OCI-LY7 (cell line): ENCODE measurements at regions not wholly inside any gene's neighbourhood (a gene's known extent, or its start where the extent isn't known, plus 50 kb on each side); places are given as distances from the start of the nearest gene placed in this dataset.

ENCODE experiments used
- BruUV-seq: library from RNA; stranded (reverse); fragments of 400-500 nt; replicated peaks from 2 replicates; lab custom pipeline; 2021; lab: Mats Ljungman, UMichigan
- CTCF ChIA-PET: fragments of 300-600 bp; sonication (Branson Sonifier 250); formaldehyde crosslinking; loops from one replicate; lab custom pipeline; 2022; ENCODE audit warnings: antibody characterized with exemption; ENCODE audit not compliant: unreplicated experiment; lab: Charles Lee
- POLR2A ChIA-PET: fragments of 300-600 bp; sonication (Branson Sonifier 250); formaldehyde crosslinking; loops from one replicate; lab custom pipeline; 2022; ENCODE audit warnings: antibody characterized with exemption; lab: Charles Lee
- DNase-seq: peaks from one replicate; pipeline ENCODE4 v3.0.0-alpha.2; 2015; ENCODE audit warnings: low spot score
- H2AFZ ChIP-seq: fragments of 200-600 bp; sonication (generic), shearing (Covaris generic); 2 replicates; pipeline ENCODE4 v1.6.1; 2014; ENCODE audit warnings: mild to moderate bottlenecking, antibody characterized with exemption, low read length, moderate library complexity
- H3K27ac ChIP-seq: fragments of 200-600 bp; sonication (generic); 2 replicates; pipeline ENCODE4 v1.5.1; 2014; ENCODE audit warnings: mixed run types, low read depth, mild to moderate bottlenecking, moderate library complexity, low read length, inconsistent platforms; ENCODE audit not compliant: poor library complexity, severe bottlenecking
- H3K36me3 ChIP-seq: fragments of 200-600 bp; sonication (generic); 2 replicates; pipeline ENCODE4 v1.6.1; 2014; ENCODE audit warnings: mild to moderate bottlenecking, antibody characterized with exemption, low read length, moderate library complexity, mixed read lengths; ENCODE audit not compliant: insufficient read depth
- H3K4me1 ChIP-seq: fragments of 200-600 bp; sonication (generic); 2 replicates; pipeline ENCODE4 v1.5.1; 2014; ENCODE audit warnings: mild to moderate bottlenecking, low read length; ENCODE audit not compliant: insufficient read depth, poor library complexity, severe bottlenecking
- H3K4me2 ChIP-seq: fragments of 200-600 bp; sonication (generic); 2 replicates; pipeline ENCODE4 v1.6.1; 2014; ENCODE audit warnings: mild to moderate bottlenecking, low read length
- H3K4me3 ChIP-seq: fragments of 200-600 bp; sonication (generic); 2 replicates; pipeline ENCODE4 v1.5.1; 2014; ENCODE audit warnings: mild to moderate bottlenecking, low read depth, low read length; ENCODE audit not compliant: poor library complexity, severe bottlenecking
- H3K79me2 ChIP-seq: fragments of 200-600 bp; sonication (generic); 2 replicates; pipeline ENCODE4 v1.6.1; 2016; ENCODE audit warnings: low read depth, mild to moderate bottlenecking, low read length, moderate library complexity, mixed read lengths; ENCODE audit not compliant: insufficient read depth
- H3K9me2 ChIP-seq: fragments of 200-600 bp; sonication (generic); 2 replicates; pipeline ENCODE4 v1.6.1; 2016; ENCODE audit warnings: mild to moderate bottlenecking, low read length, mixed read lengths; ENCODE audit not compliant: insufficient read depth
- H3K9me3 ChIP-seq: fragments of 200-600 bp; sonication (generic); 2 replicates; pipeline ENCODE4 v1.6.1; 2014; ENCODE audit warnings: mild to moderate bottlenecking, mixed run types, low read length, mixed read lengths
- H4K20me1 ChIP-seq: fragments of 200-600 bp; sonication (generic); 2 replicates; pipeline ENCODE4 v1.6.1; 2014; ENCODE audit warnings: mild to moderate bottlenecking, antibody characterized with exemption, low read length, moderate library complexity, mixed read lengths; ENCODE audit not compliant: insufficient read depth
- EZH2phosphoT487 ChIP-seq: fragments of 200-600 bp; sonication (generic); IDR thresholded peaks from 2 replicates; pipeline ENCODE4 v1.6.1; 2018; ENCODE audit warnings: low read depth, borderline replicate concordance, mild to moderate bottlenecking, mixed run types, antibody characterized with exemption, low read length, moderate library complexity, mixed read lengths
- intact Hi-C: fragments of 100-400 bp; cut with micrococcal nuclease; formaldehyde crosslinking; loops from one replicate; pipeline ENCODE4 v1.10.0; 2022; ENCODE audit not compliant: unreplicated experiment
- TF ChIP-seq, protein P1 (sequence below): fragments of 200-600 bp; sonication (generic); conservative IDR thresholded peaks from 2 replicates; pipeline ENCODE4 v1.5.1; 2014; ENCODE audit warnings: mild to moderate bottlenecking, antibody characterized with exemption, low read length, moderate library complexity, mixed read lengths

DNA sequence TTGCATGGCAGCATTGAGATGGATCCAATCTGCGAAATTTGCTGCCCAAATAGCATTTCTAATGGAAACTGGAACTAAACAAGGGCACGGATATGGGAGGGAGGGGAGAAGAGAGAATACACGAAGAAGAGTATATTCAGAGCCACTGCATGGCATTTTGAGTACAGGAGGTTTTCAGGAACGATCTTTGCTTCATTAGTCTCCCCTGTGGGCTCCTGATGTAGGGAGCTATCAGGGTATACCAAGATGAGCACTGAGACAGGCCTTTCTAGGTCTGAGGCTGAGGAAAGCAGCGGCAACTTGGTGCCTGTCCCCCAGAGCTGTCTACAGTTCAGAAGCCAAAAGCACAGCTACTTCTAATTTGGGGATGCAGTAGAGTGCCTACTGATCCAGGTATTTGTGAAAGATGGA is 257.7 kb upstream of the PMFBP1 start:
- H3K79me2 ChIP-seq, result no peaks in the 10 kb centered on the region
- no peaks in the 10 kb centered on the region for H3K4me1 ChIP-seq
- TF ChIP-seq, protein P1, sequence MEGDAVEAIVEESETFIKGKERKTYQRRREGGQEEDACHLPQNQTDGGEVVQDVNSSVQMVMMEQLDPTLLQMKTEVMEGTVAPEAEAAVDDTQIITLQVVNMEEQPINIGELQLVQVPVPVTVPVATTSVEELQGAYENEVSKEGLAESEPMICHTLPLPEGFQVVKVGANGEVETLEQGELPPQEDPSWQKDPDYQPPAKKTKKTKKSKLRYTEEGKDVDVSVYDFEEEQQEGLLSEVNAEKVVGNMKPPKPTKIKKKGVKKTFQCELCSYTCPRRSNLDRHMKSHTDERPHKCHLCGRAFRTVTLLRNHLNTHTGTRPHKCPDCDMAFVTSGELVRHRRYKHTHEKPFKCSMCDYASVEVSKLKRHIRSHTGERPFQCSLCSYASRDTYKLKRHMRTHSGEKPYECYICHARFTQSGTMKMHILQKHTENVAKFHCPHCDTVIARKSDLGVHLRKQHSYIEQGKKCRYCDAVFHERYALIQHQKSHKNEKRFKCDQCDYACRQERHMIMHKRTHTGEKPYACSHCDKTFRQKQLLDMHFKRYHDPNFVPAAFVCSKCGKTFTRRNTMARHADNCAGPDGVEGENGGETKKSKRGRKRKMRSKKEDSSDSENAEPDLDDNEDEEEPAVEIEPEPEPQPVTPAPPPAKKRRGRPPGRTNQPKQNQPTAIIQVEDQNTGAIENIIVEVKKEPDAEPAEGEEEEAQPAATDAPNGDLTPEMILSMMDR, result no peak
- no peak for TF ChIP-seq EZH2phosphoT487
- POLR2A ChIA-PET, result no interaction called here
- no peak for DNase-seq
- no peak overlapping the region for H3K27ac ChIP-seq
- no peak overlapping the region for H3K4me3 ChIP-seq
- no peak overlapping the region for H3K4me2 ChIP-seq
- H2AFZ ChIP-seq, result no peak overlapping the region
- intact Hi-C loops, result no loop called here
- CTCF ChIA-PET, result no interaction called here
- BruUV-seq, result no TSS peak
- no peaks in the 10 kb centered on the region for H4K20me1 ChIP-seq
- H3K9me3 ChIP-seq, result peaks cover 16% of the 10 kb centered on the region
- 0 out of 2 replicates have a peak, but pooled peaks cover 2% of the 10 kb centered on the region for H3K36me3 ChIP-seq
- no peaks in the 10 kb centered on the region for H3K9me2 ChIP-seq

- intact Hi-C loops, result no loop called here
- ChIA-PET POLR2A (no interaction called here), CTCF (no interaction called here)
These were observed 256.9 kb upstream of the PMFBP1 start for GRCh38 chr16:72428681-72429376.

More at GRCh38 chr16:72428681-72429376, 256.9 kb upstream of the PMFBP1 start:
- Histone ChIP-seq H3K9me3 (peaks cover 11% of the 10 kb centered on the region), H3K9me2 (no peaks in the 10 kb centered on the region), H3K4me1 (no peaks in the 10 kb centered on the region), H3K4me3 (no peak overlapping the region), H3K27ac (no peak overlapping the region), H3K36me3 (0 out of 2 replicates have a peak, but pooled peaks cover 6% of the 10 kb centered on the region), H4K20me1 (no peaks in the 10 kb centered on the region), H3K4me2 (no peak overlapping the region), H3K79me2 (no peaks in the 10 kb centered on the region), H2AFZ (no peak overlapping the region)
- no TSS peak for BruUV-seq
- TF ChIP-seq EZH2phosphoT487, result no peak
- TF ChIP-seq, protein P1, result no peak
- no peak for DNase-seq
